Epidermal melanocyte (primary cell): ENCODE measurements at regions not wholly inside any gene's neighbourhood (a gene's known extent, or its start where the extent isn't known, plus 50 kb on each side); places are given as distances from the start of the nearest gene placed in this dataset.

Experiments
- DNase-seq: peaks from one replicate; pipeline ENCODE4 v3.0.0; 2011; ENCODE audit warnings: low spot score; ENCODE audit not compliant: insufficient read length

GRCh38 chr1:182295697-182296096 is 95.9 kb downstream of the GLUL start:
- no peak for DNase-seq

GRCh38 chr1:182293119-182293589 is 98.4 kb downstream of the GLUL start:
- no peak for DNase-seq

GRCh38 chr1:182292193-182292741 is 99.3 kb downstream of the GLUL start:
- no peak for DNase-seq

GRCh38 chr1:182291584-182292192 is 99.9 kb downstream of the GLUL start:
- no peak for DNase-seq

- no peak for DNase-seq
Measured at GRCh38 chr1:182288749-182289604, 102.6 kb downstream of the GLUL start.

GRCh38 chr1:182286761-182287160 is 104.8 kb downstream of the GLUL start:
- DNase-seq: no peak

GRCh38 chr1:182283746-182284544 is 107.6 kb downstream of the GLUL start:
- DNase-seq: no peak

GRCh38 chr1:182281541-182281940 is 110.0 kb downstream of the GLUL start:
- DNase-seq: no peak

- DNase-seq: no peak
Measured at GRCh38 chr1:182280504-182280900, 111.1 kb downstream of the GLUL start.

- peak; percentile 80 for DNase-seq
Measured at GRCh38 chr1:182279724-182280503, 111.7 kb downstream of the GLUL start.

- DNase-seq: no peak
Measured at GRCh38 chr1:182279302-182279701, 112.3 kb downstream of the GLUL start.

GRCh38 chr1:182278144-182279054 is 113.2 kb downstream of the GLUL start:
- no peak for DNase-seq

- DNase-seq: no peak
Measured at GRCh38 chr1:182275271-182275670, 116.3 kb downstream of the GLUL start.

- no peak for DNase-seq
Measured at GRCh38 chr1:182274618-182275017, 117.0 kb downstream of the GLUL start.

GRCh38 chr1:182270731-182271130 is 120.9 kb downstream of the GLUL start:
- DNase-seq: no peak

GRCh38 chr1:182269097-182269496 is 122.5 kb downstream of the GLUL start:
- no peak for DNase-seq

GRCh38 chr1:182268669-182269068 is 122.9 kb downstream of the GLUL start:
- DNase-seq: no peak

GRCh38 chr1:182264185-182264584 is 127.4 kb downstream of the GLUL start:
- no peak for DNase-seq

GRCh38 chr1:182263706-182264105 is 127.9 kb downstream of the GLUL start:
- no peak for DNase-seq

- no peak for DNase-seq
Measured at GRCh38 chr1:182262425-182262824, 129.2 kb downstream of the GLUL start.
